Breast epithelium (tissue), 4 donors: ENCODE measurements at regions not wholly inside any gene's neighbourhood (a gene's known extent, or its start where the extent isn't known, plus 50 kb on each side); places are given as distances from the start of the nearest gene placed in this dataset.

ENCODE experiments used
- DNase-seq, 2 donors: peaks; one replicate each; pipeline ENCODE4 v3.0.0-alpha.2; 2019; ENCODE audit warnings: low spot score in 2 of 2
- H3K27ac ChIP-seq, 2 donors: fragments of 200-600 bp; sonication (generic) in 1 of 2; one replicate each; pipeline ENCODE4 v1.5.1; 2016 to 2019; ENCODE audit warnings: mild to moderate bottlenecking in 1 of 2
- H3K27me3 ChIP-seq, 2 donors: fragments of 200-600 bp; sonication (generic) in 1 of 2; one replicate each; pipeline versions ENCODE4 v1.5.1 to v1.6.0; 2017 to 2019; ENCODE audit warnings: control low read depth in 1 of 2, mild to moderate bottlenecking in 1 of 2
- H3K36me3 ChIP-seq: fragments of 200-600 bp; one replicate; pipeline ENCODE4 v1.5.1; 2019
- H3K4me1 ChIP-seq, 2 donors: fragments of 200-600 bp; sonication (generic); one replicate each; pipeline ENCODE4 v1.5.1; 2016 to 2019; ENCODE audit warnings: control low read depth in 1 of 2
- H3K4me3 ChIP-seq, 3 donors: fragments of 200-600 bp; sonication (generic); 1 replicate in 2 of 3; 2 replicates in 1 of 3; pipeline ENCODE4 v1.5.1; 2016 to 2019; ENCODE audit warnings: mild to moderate bottlenecking in 3 of 3, moderate library complexity in 2 of 3
- H3K9me3 ChIP-seq, 2 donors: fragments of 200-600 bp; sonication (generic) in 1 of 2; one replicate each; pipeline ENCODE4 v1.5.1; 2016 to 2019; ENCODE audit warnings: control low read depth in 1 of 2
- POLR2A ChIP-seq: fragments of 450-650 bp; IDR thresholded peaks from one replicate; pipeline ENCODE4 v1.6.1; 2016; ENCODE audit warnings: antibody characterized with exemption, mild to moderate bottlenecking, moderate library complexity
- POLR2AphosphoS5 ChIP-seq, 3 donors: sonication (generic); formaldehyde crosslinking; IDR thresholded peaks; one replicate each; pipeline ENCODE4 v1.6.1; 2017; ENCODE audit warnings: antibody characterized with exemption in 3 of 3
- intact Hi-C: fragments of 100-400 bp; cut with DNase I; formaldehyde crosslinking; loops from one replicate; pipeline ENCODE4 v1.15.1; 2023; ENCODE audit warnings: low total_unique reads
- TF ChIP-seq, protein P1 (sequence below), 3 donors: fragments of 450-650 bp; IDR thresholded peaks; one replicate each; pipeline ENCODE4 v1.5.1; 2016 to 2017; ENCODE audit warnings: antibody characterized with exemption in 3 of 3, mild to moderate bottlenecking in 3 of 3, moderate library complexity in 3 of 3

DNA sequence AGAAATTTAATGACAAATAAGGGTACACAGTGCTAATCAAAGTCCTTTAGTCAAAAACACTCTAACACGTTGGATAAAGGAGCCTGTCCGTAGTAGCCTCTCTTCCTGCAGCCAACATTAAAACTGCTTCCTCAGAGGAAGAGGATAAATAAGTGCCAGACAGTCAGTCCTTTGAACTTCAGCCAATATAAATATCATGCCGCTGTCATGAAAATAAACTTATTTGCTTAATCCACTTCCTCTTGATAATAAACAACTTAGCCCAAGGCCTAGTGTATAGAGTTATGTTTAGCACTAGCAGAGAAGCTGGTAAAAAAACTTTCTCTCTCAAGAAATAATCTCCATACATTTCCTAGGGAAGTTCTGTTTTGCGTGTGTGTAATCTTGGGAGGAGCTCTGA is 196.7 kb downstream of the HS3ST1 start:
- intact Hi-C loops: no loop called here

DNA sequence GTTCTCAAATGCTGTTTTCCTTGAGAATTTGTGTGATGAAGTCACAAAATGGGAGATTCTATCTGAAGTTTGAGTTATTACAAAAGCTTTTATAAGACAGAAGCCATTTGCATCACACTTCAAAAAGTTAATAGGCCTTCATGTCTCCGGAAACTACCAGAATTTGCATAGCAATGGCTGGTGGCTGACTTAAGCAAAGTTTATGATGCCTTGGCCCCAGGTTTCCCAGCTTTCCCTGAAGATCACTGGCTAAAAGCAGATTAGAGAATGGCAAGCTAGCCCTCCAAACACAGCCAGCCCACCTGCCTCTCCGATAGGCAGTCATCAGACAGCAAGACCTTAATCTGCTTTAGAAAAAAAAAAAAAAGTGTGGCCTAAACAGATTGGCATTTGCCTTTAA is 197.8 kb downstream of the HS3ST1 start:
- intact Hi-C loops: no loop called here
- Histone ChIP-seq H3K9me3 (peaks cover 0 to 5% of the 10 kb centered on the region in 2 donors), H3K4me3 (no peak overlapping the region), H3K36me3 (no peaks in the 10 kb centered on the region), H3K4me1 (no peaks in the 10 kb centered on the region), H3K27me3 (no peaks in the 10 kb centered on the region), H3K27ac (no peak overlapping the region)
- TF ChIP-seq POLR2AphosphoS5 (IDR thresholded peaks at IDR 0.05): no peak
- no peak for TF ChIP-seq POLR2A
- TF ChIP-seq, protein P1, sequence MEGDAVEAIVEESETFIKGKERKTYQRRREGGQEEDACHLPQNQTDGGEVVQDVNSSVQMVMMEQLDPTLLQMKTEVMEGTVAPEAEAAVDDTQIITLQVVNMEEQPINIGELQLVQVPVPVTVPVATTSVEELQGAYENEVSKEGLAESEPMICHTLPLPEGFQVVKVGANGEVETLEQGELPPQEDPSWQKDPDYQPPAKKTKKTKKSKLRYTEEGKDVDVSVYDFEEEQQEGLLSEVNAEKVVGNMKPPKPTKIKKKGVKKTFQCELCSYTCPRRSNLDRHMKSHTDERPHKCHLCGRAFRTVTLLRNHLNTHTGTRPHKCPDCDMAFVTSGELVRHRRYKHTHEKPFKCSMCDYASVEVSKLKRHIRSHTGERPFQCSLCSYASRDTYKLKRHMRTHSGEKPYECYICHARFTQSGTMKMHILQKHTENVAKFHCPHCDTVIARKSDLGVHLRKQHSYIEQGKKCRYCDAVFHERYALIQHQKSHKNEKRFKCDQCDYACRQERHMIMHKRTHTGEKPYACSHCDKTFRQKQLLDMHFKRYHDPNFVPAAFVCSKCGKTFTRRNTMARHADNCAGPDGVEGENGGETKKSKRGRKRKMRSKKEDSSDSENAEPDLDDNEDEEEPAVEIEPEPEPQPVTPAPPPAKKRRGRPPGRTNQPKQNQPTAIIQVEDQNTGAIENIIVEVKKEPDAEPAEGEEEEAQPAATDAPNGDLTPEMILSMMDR (IDR thresholded peaks at IDR 0.05): no peak
- DNase-seq: no peak

More for the DNA sequence above, 196.7 kb downstream of the HS3ST1 start:
- Histone ChIP-seq H3K9me3 (peaks cover 0 to 5% of the 10 kb centered on the region in 2 donors), H3K27me3 (no peaks in the 10 kb centered on the region), H3K4me3 (no peak overlapping the region), H3K36me3 (no peaks in the 10 kb centered on the region), H3K4me1 (no peaks in the 10 kb centered on the region), H3K27ac (no peak overlapping the region)
- TF ChIP-seq POLR2A (no peak), POLR2AphosphoS5 (IDR thresholded peaks at IDR 0.05) (no peak)
- TF ChIP-seq, protein P1 (IDR thresholded peaks at IDR 0.05): no peak
- DNase-seq: no peak

DNA sequence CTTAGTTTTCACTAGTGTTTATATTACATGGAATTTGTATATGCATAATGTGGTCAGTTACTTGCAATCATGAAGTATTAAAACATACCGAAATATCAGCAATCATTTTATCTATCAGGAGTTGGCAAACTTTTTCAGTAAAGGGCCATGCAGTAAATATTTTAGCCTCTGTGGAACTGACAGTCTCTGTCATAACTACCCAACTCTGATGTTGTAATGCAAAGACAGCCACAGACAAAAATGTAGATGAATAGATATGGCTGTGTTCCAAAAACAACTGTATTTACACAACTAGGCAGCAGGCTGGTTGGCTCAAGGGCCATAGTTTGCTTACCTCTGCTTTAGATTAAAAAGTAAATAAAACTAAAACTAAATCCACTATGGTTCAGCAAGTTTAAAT is 200.2 kb downstream of the HS3ST1 start:
- Histone ChIP-seq H3K9me3 (no peaks in the 10 kb centered on the region), H3K36me3 (no peaks in the 10 kb centered on the region), H3K27ac (no peak overlapping the region), H3K4me3 (no peak overlapping the region), H3K4me1 (no peaks in the 10 kb centered on the region), H3K27me3 (no peaks in the 10 kb centered on the region)
- intact Hi-C loops: loop anchor here (2.0 kb wide), 1 partner anchor 40 kb away; no protein-coding TSS in a partner anchor
- DNase-seq: no peak
- TF ChIP-seq POLR2A (no peak), POLR2AphosphoS5 (IDR thresholded peaks at IDR 0.05) (no peak)
- TF ChIP-seq, protein P1 (IDR thresholded peaks at IDR 0.05): no peak

DNA sequence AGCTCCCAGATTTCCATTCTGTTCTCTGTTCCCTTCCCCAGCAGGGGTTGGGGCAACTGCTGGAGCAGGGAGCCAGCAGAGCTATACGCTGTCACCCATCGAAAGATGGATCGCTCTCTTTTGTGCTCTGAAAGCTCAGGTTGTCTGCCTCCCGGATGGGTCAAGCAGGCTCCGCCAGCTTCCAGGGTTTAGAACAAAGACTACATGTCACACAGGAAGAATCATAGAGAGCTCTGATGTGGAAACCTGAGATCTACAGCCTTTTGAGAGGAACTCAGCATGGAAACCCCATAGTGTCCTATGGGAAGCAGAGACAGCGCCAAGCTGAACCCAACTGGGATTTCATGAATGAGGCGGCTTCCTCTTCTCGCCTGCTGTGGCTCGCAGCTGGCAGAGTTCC is 205.4 kb downstream of the HS3ST1 start:
- DNase-seq: no peak
- Histone ChIP-seq H3K4me3 (no peak overlapping the region), H3K36me3 (no peaks in the 10 kb centered on the region), H3K4me1 (no peaks in the 10 kb centered on the region), H3K27me3 (no peaks in the 10 kb centered on the region), H3K27ac (no peak overlapping the region), H3K9me3 (no peaks in the 10 kb centered on the region)
- intact Hi-C loops: no loop called here
- TF ChIP-seq, protein P1 (IDR thresholded peaks at IDR 0.05): no peak
- no peak for TF ChIP-seq POLR2A
- no peak for TF ChIP-seq POLR2AphosphoS5 (IDR thresholded peaks at IDR 0.05)

DNA sequence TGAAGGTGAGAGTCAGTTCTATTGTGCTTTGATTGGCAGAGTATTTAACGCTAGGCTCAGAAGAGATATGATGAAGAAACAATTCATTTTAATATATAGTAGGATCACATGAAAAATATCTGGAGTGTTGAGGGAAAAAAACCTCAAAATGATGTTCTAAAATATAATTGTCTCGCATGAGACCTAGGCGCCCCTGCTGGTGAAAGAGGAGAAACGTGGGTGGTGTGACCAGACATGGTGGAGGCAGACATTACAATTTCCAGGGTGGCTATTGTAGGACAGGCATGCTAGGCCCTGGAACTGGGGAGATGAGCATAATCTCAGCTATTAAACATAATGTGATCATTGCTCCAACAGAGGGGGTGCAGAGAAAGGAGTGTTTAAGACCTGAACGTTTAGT is 210.0 kb downstream of the HS3ST1 start:
- no peaks in the 10 kb centered on the region for H3K4me1 ChIP-seq
- DNase-seq: no peak
- no peaks in the 10 kb centered on the region for H3K36me3 ChIP-seq
- H3K27me3 ChIP-seq: no peaks in the 10 kb centered on the region
- TF ChIP-seq POLR2A (no peak), POLR2AphosphoS5 (IDR thresholded peaks at IDR 0.05) (no peak)
- TF ChIP-seq, protein P1 (IDR thresholded peaks at IDR 0.05): no peak
- no peak overlapping the region for H3K4me3 ChIP-seq
- intact Hi-C loops: no loop called here
- no peaks in the 10 kb centered on the region for H3K9me3 ChIP-seq
- no peak overlapping the region for H3K27ac ChIP-seq
